ENCODE measurements at regions not wholly inside any gene's neighbourhood (a gene's known extent, or its start where the extent isn't known, plus 50 kb on each side); places are given as distances from the start of the nearest gene placed in this dataset.

GRCh38 chr11:83367745-83368144, 81.6 kb upstream of the CCDC90B start (continued):
- TF ChIP-seq, protein P1, sequence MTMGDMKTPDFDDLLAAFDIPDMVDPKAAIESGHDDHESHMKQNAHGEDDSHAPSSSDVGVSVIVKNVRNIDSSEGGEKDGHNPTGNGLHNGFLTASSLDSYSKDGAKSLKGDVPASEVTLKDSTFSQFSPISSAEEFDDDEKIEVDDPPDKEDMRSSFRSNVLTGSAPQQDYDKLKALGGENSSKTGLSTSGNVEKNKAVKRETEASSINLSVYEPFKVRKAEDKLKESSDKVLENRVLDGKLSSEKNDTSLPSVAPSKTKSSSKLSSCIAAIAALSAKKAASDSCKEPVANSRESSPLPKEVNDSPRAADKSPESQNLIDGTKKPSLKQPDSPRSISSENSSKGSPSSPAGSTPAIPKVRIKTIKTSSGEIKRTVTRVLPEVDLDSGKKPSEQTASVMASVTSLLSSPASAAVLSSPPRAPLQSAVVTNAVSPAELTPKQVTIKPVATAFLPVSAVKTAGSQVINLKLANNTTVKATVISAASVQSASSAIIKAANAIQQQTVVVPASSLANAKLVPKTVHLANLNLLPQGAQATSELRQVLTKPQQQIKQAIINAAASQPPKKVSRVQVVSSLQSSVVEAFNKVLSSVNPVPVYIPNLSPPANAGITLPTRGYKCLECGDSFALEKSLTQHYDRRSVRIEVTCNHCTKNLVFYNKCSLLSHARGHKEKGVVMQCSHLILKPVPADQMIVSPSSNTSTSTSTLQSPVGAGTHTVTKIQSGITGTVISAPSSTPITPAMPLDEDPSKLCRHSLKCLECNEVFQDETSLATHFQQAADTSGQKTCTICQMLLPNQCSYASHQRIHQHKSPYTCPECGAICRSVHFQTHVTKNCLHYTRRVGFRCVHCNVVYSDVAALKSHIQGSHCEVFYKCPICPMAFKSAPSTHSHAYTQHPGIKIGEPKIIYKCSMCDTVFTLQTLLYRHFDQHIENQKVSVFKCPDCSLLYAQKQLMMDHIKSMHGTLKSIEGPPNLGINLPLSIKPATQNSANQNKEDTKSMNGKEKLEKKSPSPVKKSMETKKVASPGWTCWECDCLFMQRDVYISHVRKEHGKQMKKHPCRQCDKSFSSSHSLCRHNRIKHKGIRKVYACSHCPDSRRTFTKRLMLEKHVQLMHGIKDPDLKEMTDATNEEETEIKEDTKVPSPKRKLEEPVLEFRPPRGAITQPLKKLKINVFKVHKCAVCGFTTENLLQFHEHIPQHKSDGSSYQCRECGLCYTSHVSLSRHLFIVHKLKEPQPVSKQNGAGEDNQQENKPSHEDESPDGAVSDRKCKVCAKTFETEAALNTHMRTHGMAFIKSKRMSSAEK (CRISPR knock-in tag; IDR thresholded peaks at IDR 0.05; ENCODE audit: borderline replicate concordance): no peak
- TF ChIP-seq ZNF425 (CRISPR knock-in tag; conservative IDR thresholded peaks at IDR 0.05) (no peak), TP53 (CRISPR knock-in tag; IDR thresholded peaks at IDR 0.05) (no peak), ZMAT4 (CRISPR knock-in tag; IDR thresholded peaks at IDR 0.05) (no peak), ZNF671 (CRISPR knock-in tag; IDR thresholded peaks at IDR 0.05) (no peak), USF2 (CRISPR knock-in tag; IDR thresholded peaks at IDR 0.05) (no peak), MYBL2 (CRISPR knock-in tag; IDR thresholded peaks at IDR 0.05) (no peak), CREB1 (CRISPR knock-in tag; IDR thresholded peaks at IDR 0.05) (no peak)

DNA sequence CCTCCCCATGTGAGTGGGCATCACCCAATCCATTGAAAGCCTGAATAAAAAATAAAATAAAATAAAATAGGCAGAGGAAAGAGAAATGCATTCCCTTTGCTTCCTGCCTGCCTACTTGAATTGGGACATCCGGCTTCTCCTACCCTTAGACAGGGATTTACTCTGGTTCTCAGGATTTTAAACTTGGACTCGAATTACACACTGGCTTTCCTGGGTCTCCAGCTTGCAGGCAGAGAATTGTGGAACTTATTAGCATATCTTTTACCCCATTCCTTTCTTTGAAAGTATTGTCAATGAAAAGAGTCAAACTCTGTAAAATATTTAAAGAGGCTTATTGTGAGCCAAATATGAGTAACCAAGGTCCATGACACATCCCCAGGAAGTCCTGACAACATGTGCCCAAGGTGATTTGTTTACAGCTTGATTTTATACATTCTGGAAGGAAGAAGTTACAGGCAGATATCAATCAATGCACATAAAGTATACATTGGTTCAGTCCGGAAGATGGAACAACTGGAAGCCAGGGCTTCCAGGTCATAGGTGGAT, 78.4 kb upstream of the CCDC90B start:
- no peaks in the 10 kb centered on the region for H3K27me3 Mint-ChIP-seq (ENCODE audit: low read depth)
- no peak for DNase-seq (ENCODE audit: low spot score)
- peaks cover 39% of the 10 kb centered on the region for H3K36me3 Mint-ChIP-seq
- H3K27ac Mint-ChIP-seq: peak overlapping the region; percentile 93
- TF ChIP-seq, protein P2, sequence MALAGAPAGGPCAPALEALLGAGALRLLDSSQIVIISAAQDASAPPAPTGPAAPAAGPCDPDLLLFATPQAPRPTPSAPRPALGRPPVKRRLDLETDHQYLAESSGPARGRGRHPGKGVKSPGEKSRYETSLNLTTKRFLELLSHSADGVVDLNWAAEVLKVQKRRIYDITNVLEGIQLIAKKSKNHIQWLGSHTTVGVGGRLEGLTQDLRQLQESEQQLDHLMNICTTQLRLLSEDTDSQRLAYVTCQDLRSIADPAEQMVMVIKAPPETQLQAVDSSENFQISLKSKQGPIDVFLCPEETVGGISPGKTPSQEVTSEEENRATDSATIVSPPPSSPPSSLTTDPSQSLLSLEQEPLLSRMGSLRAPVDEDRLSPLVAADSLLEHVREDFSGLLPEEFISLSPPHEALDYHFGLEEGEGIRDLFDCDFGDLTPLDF (CRISPR knock-in tag; IDR thresholded peaks at IDR 0.05): no peak
- TF ChIP-seq SMAD3 (CRISPR knock-in tag; IDR thresholded peaks at IDR 0.05; ENCODE audit: borderline replicate concordance) (no peak), SOX15 (CRISPR knock-in tag; IDR thresholded peaks at IDR 0.05) (no peak), GTF2I (CRISPR knock-in tag; conservative IDR thresholded peaks at IDR 0.05) (no peak)
- TF ChIP-seq, protein P3, sequence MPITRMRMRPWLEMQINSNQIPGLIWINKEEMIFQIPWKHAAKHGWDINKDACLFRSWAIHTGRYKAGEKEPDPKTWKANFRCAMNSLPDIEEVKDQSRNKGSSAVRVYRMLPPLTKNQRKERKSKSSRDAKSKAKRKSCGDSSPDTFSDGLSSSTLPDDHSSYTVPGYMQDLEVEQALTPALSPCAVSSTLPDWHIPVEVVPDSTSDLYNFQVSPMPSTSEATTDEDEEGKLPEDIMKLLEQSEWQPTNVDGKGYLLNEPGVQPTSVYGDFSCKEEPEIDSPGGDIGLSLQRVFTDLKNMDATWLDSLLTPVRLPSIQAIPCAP (CRISPR knock-in tag; IDR thresholded peaks at IDR 0.05): no peak
- TF ChIP-seq, protein P4, sequence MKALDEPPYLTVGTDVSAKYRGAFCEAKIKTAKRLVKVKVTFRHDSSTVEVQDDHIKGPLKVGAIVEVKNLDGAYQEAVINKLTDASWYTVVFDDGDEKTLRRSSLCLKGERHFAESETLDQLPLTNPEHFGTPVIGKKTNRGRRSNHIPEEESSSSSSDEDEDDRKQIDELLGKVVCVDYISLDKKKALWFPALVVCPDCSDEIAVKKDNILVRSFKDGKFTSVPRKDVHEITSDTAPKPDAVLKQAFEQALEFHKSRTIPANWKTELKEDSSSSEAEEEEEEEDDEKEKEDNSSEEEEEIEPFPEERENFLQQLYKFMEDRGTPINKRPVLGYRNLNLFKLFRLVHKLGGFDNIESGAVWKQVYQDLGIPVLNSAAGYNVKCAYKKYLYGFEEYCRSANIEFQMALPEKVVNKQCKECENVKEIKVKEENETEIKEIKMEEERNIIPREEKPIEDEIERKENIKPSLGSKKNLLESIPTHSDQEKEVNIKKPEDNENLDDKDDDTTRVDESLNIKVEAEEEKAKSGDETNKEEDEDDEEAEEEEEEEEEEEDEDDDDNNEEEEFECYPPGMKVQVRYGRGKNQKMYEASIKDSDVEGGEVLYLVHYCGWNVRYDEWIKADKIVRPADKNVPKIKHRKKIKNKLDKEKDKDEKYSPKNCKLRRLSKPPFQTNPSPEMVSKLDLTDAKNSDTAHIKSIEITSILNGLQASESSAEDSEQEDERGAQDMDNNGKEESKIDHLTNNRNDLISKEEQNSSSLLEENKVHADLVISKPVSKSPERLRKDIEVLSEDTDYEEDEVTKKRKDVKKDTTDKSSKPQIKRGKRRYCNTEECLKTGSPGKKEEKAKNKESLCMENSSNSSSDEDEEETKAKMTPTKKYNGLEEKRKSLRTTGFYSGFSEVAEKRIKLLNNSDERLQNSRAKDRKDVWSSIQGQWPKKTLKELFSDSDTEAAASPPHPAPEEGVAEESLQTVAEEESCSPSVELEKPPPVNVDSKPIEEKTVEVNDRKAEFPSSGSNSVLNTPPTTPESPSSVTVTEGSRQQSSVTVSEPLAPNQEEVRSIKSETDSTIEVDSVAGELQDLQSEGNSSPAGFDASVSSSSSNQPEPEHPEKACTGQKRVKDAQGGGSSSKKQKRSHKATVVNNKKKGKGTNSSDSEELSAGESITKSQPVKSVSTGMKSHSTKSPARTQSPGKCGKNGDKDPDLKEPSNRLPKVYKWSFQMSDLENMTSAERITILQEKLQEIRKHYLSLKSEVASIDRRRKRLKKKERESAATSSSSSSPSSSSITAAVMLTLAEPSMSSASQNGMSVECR (CRISPR knock-in tag; IDR thresholded peaks at IDR 0.05; ENCODE audit: borderline replicate concordance): no peak
- H3K4me1 Mint-ChIP-seq: peaks cover 53% of the 10 kb centered on the region
- peaks cover 36% of the 10 kb centered on the region for H3K9me3 Mint-ChIP-seq
- no peak overlapping the region for H3K4me3 Mint-ChIP-seq
- ATAC-seq: peak; percentile 71
- ChIA-PET POLR2A (no interaction called here), CTCF (no interaction called here)

Measured in WTC11 (cell line).